OCI-LY7 (cell line): ENCODE measurements at regions not wholly inside any gene's neighbourhood (a gene's known extent, or its start where the extent isn't known, plus 50 kb on each side); places are given as distances from the start of the nearest gene placed in this dataset.

Experiments
- BruUV-seq: library from RNA; stranded (reverse); fragments of 400-500 nt; replicated peaks from 2 replicates; lab custom pipeline; 2021; lab: Mats Ljungman, UMichigan
- CTCF ChIA-PET: fragments of 300-600 bp; sonication (Branson Sonifier 250); formaldehyde crosslinking; loops from one replicate; lab custom pipeline; 2022; ENCODE audit warnings: antibody characterized with exemption; ENCODE audit not compliant: unreplicated experiment; lab: Charles Lee
- POLR2A ChIA-PET: fragments of 300-600 bp; sonication (Branson Sonifier 250); formaldehyde crosslinking; loops from one replicate; lab custom pipeline; 2022; ENCODE audit warnings: antibody characterized with exemption; lab: Charles Lee
- DNase-seq: peaks from one replicate; pipeline ENCODE4 v3.0.0-alpha.2; 2015; ENCODE audit warnings: low spot score
- H2AFZ ChIP-seq: fragments of 200-600 bp; sonication (generic), shearing (Covaris generic); 2 replicates; pipeline ENCODE4 v1.6.1; 2014; ENCODE audit warnings: mild to moderate bottlenecking, antibody characterized with exemption, low read length, moderate library complexity
- H3K27ac ChIP-seq: fragments of 200-600 bp; sonication (generic); 2 replicates; pipeline ENCODE4 v1.5.1; 2014; ENCODE audit warnings: mixed run types, low read depth, mild to moderate bottlenecking, moderate library complexity, low read length, inconsistent platforms; ENCODE audit not compliant: poor library complexity, severe bottlenecking
- H3K36me3 ChIP-seq: fragments of 200-600 bp; sonication (generic); 2 replicates; pipeline ENCODE4 v1.6.1; 2014; ENCODE audit warnings: mild to moderate bottlenecking, antibody characterized with exemption, low read length, moderate library complexity, mixed read lengths; ENCODE audit not compliant: insufficient read depth
- H3K4me1 ChIP-seq: fragments of 200-600 bp; sonication (generic); 2 replicates; pipeline ENCODE4 v1.5.1; 2014; ENCODE audit warnings: mild to moderate bottlenecking, low read length; ENCODE audit not compliant: insufficient read depth, poor library complexity, severe bottlenecking
- H3K4me2 ChIP-seq: fragments of 200-600 bp; sonication (generic); 2 replicates; pipeline ENCODE4 v1.6.1; 2014; ENCODE audit warnings: mild to moderate bottlenecking, low read length
- H3K4me3 ChIP-seq: fragments of 200-600 bp; sonication (generic); 2 replicates; pipeline ENCODE4 v1.5.1; 2014; ENCODE audit warnings: mild to moderate bottlenecking, low read depth, low read length; ENCODE audit not compliant: poor library complexity, severe bottlenecking
- H3K79me2 ChIP-seq: fragments of 200-600 bp; sonication (generic); 2 replicates; pipeline ENCODE4 v1.6.1; 2016; ENCODE audit warnings: low read depth, mild to moderate bottlenecking, low read length, moderate library complexity, mixed read lengths; ENCODE audit not compliant: insufficient read depth
- H3K9me2 ChIP-seq: fragments of 200-600 bp; sonication (generic); 2 replicates; pipeline ENCODE4 v1.6.1; 2016; ENCODE audit warnings: mild to moderate bottlenecking, low read length, mixed read lengths; ENCODE audit not compliant: insufficient read depth
- H3K9me3 ChIP-seq: fragments of 200-600 bp; sonication (generic); 2 replicates; pipeline ENCODE4 v1.6.1; 2014; ENCODE audit warnings: mild to moderate bottlenecking, mixed run types, low read length, mixed read lengths
- H4K20me1 ChIP-seq: fragments of 200-600 bp; sonication (generic); 2 replicates; pipeline ENCODE4 v1.6.1; 2014; ENCODE audit warnings: mild to moderate bottlenecking, antibody characterized with exemption, low read length, moderate library complexity, mixed read lengths; ENCODE audit not compliant: insufficient read depth
- EZH2phosphoT487 ChIP-seq: fragments of 200-600 bp; sonication (generic); IDR thresholded peaks from 2 replicates; pipeline ENCODE4 v1.6.1; 2018; ENCODE audit warnings: low read depth, borderline replicate concordance, mild to moderate bottlenecking, mixed run types, antibody characterized with exemption, low read length, moderate library complexity, mixed read lengths
- intact Hi-C: fragments of 100-400 bp; cut with micrococcal nuclease; formaldehyde crosslinking; loops from one replicate; pipeline ENCODE4 v1.10.0; 2022; ENCODE audit not compliant: unreplicated experiment
- TF ChIP-seq, protein P1 (sequence below): fragments of 200-600 bp; sonication (generic); conservative IDR thresholded peaks from 2 replicates; pipeline ENCODE4 v1.5.1; 2014; ENCODE audit warnings: mild to moderate bottlenecking, antibody characterized with exemption, low read length, moderate library complexity, mixed read lengths

DNA sequence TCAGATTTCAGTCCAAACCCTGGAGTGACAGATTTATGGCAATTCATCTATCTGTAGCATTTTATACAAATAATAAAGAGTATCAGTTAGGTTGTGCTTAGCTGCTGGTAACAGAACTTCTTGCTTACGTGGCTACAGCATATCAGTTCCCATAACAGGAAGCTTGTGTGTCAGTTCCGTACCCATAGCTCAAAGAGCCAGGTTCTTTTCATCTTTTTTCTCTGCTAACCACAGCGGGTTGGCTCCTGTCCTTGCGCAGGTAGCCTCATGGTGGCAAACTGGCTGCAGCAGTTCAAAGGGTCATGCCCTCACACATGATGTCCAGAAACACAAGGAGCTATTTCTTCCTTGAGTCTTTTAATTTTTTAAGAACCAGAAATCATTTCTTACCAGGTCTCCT lies 1041.8 kb downstream of the GATA3 start:
- H3K9me3 ChIP-seq: no peaks in the 10 kb centered on the region
- H3K4me2 ChIP-seq: no peak overlapping the region
- H3K9me2 ChIP-seq: no peaks in the 10 kb centered on the region
- H3K4me3 ChIP-seq: no peak overlapping the region
- no peak overlapping the region for H3K27ac ChIP-seq
- no peaks in the 10 kb centered on the region for H3K79me2 ChIP-seq
- no peaks in the 10 kb centered on the region for H3K4me1 ChIP-seq
- H4K20me1 ChIP-seq: no peaks in the 10 kb centered on the region
- no peak for DNase-seq
- ChIA-PET CTCF (no interaction called here), POLR2A (interaction anchor here (0.7 to 0.9 kb wide), 2 partner anchors 13 to 31 kb away, joined by 4 to 6 read pairs; no protein-coding TSS in a partner anchor)
- TF ChIP-seq, protein P1, sequence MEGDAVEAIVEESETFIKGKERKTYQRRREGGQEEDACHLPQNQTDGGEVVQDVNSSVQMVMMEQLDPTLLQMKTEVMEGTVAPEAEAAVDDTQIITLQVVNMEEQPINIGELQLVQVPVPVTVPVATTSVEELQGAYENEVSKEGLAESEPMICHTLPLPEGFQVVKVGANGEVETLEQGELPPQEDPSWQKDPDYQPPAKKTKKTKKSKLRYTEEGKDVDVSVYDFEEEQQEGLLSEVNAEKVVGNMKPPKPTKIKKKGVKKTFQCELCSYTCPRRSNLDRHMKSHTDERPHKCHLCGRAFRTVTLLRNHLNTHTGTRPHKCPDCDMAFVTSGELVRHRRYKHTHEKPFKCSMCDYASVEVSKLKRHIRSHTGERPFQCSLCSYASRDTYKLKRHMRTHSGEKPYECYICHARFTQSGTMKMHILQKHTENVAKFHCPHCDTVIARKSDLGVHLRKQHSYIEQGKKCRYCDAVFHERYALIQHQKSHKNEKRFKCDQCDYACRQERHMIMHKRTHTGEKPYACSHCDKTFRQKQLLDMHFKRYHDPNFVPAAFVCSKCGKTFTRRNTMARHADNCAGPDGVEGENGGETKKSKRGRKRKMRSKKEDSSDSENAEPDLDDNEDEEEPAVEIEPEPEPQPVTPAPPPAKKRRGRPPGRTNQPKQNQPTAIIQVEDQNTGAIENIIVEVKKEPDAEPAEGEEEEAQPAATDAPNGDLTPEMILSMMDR: no peak
- no peak for TF ChIP-seq EZH2phosphoT487
- H2AFZ ChIP-seq: no peak overlapping the region
- BruUV-seq: no TSS peak
- H3K36me3 ChIP-seq: no peaks in the 10 kb centered on the region
- intact Hi-C loops: no loop called here

DNA sequence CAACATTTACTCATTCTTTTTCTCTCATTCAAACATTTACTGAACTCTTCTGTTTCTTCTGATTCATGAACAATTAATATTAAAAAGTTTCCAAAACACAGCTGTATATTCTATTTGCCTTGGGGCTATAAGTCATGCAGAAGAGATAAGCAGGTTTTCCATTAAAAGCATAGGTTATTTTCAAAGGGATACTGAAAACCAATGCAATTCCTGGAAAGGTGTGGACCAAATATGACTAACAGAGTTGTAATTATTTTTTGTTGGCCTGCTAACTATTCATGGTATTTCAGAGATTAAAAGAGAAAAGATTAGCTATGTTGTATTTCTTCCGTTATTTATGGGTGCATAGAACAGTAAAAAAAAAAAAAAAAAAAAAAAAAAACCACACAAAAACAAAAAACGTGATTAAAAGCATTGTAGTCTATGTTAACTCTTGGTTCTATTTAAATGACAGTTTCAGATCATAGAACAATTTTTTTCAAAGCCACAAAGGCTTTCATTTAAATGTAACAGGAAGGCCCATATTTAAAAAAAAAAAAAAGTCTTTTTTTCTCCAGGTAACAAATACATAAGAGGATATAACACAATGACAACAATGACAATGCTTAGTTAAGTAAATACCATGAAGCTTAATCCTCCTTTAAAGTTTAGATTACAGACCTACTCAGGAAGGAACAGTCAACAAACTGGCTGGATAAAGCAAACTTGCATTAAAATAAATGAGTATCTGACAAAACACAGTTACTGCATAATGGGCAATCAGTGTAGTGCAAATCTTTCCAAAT lies 1042.9 kb downstream of the GATA3 start:
- H3K27ac ChIP-seq: no peak overlapping the region
- POLR2A ChIA-PET: interaction anchor here (0.9 kb wide), 1 partner anchor 12 kb away, joined by 6 read pairs; no protein-coding TSS in a partner anchor
- no peaks in the 10 kb centered on the region for H3K36me3 ChIP-seq

DNA sequence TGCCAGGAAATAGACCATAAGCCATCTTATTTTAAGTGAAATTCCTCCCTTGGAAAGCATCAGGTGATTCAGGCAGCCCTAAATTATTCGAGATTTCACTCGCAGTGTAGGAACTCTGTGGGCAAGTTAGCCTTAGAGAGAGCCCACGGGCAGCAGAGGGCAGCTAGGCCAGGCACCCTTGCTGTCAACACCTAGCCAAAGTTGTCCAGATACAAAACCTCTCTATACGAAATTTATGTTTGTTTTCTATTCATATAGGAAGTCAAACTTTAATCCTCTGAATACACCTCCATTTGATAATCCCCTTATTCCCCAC lies 1043.5 kb downstream of the GATA3 start:
- Histone ChIP-seq H3K9me3 (no peaks in the 10 kb centered on the region), H3K4me1 (no peaks in the 10 kb centered on the region), H3K79me2 (no peaks in the 10 kb centered on the region), H3K36me3 (no peaks in the 10 kb centered on the region), H4K20me1 (no peaks in the 10 kb centered on the region), H3K9me2 (no peaks in the 10 kb centered on the region), H3K4me3 (no peak overlapping the region), H2AFZ (no peak overlapping the region), H3K27ac (no peak overlapping the region), H3K4me2 (no peak overlapping the region)
- intact Hi-C loops: no loop called here
- BruUV-seq: no TSS peak
- DNase-seq: no peak
- ChIA-PET CTCF (no interaction called here), POLR2A (no interaction called here)
- TF ChIP-seq, protein P1: no peak
- TF ChIP-seq EZH2phosphoT487: no peak

More for the DNA sequence above, 1042.9 kb downstream of the GATA3 start:
- H3K4me3 ChIP-seq: no peak overlapping the region
- H3K4me1 ChIP-seq: no peaks in the 10 kb centered on the region
- CTCF ChIA-PET: no interaction called here
- TF ChIP-seq, protein P1: no peak
- no peak for TF ChIP-seq EZH2phosphoT487
- H3K9me3 ChIP-seq: no peaks in the 10 kb centered on the region
- no TSS peak for BruUV-seq
- intact Hi-C loops: no loop called here
- H3K79me2 ChIP-seq: no peaks in the 10 kb centered on the region
- H3K9me2 ChIP-seq: no peaks in the 10 kb centered on the region
- no peaks in the 10 kb centered on the region for H4K20me1 ChIP-seq
- no peak overlapping the region for H2AFZ ChIP-seq
- DNase-seq: no peak
- no peak overlapping the region for H3K4me2 ChIP-seq
